GM18520 (cell line): ENCODE measurements at regions not wholly inside any gene's neighbourhood (a gene's known extent, or its start where the extent isn't known, plus 50 kb on each side); places are given as distances from the start of the nearest gene placed in this dataset.

Experiments used
- ATAC-seq: cut with Tn5 transposase; IDR thresholded peaks from one replicate; pipeline ENCODE4 v1.9.1; 2021; ENCODE audit not compliant: unreplicated experiment

GRCh38 chr10:113457408-113457807, 95.4 kb upstream of the HABP2 start:
- no peak for ATAC-seq

DNA sequence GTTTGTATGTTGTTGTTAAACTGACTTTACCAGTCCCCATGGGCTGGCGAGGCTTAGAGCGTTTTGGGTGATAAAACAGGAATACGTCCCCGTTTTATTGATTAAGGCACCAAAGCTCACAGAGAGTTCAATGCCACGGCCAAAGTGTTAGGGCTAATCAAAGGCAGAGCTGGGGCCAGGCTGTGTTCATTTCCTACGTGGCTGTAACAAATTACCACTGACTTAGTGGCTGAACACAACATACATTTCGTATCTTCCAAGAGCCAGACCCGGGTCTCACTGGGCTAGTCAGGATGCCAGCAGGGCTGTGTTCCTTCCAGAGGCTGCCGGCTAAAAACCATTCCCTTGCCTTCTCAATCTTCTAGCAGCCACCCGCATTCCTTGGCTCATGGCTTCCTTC, 94.4 kb upstream of the HABP2 start:
- no peak for ATAC-seq

DNA sequence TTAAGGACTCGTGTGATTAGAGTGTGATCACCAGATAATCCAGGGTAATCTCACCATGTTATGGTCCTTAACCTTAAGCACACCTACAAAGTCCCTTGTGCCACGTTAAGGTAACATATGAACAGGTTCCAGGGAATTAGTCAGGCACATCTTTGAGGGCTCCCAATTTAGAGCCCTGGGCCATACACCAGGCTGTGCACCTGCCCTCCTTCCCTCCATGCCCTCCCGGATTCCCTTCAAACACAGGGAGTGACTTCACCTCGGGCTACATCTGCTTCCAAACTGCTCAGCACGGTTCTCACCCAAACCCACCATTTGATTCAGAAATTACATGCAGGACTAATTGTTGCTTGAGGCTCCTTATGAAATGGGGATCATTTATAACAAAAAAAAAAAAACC, 93.9 kb upstream of the HABP2 start:
- ATAC-seq, result no peak

DNA sequence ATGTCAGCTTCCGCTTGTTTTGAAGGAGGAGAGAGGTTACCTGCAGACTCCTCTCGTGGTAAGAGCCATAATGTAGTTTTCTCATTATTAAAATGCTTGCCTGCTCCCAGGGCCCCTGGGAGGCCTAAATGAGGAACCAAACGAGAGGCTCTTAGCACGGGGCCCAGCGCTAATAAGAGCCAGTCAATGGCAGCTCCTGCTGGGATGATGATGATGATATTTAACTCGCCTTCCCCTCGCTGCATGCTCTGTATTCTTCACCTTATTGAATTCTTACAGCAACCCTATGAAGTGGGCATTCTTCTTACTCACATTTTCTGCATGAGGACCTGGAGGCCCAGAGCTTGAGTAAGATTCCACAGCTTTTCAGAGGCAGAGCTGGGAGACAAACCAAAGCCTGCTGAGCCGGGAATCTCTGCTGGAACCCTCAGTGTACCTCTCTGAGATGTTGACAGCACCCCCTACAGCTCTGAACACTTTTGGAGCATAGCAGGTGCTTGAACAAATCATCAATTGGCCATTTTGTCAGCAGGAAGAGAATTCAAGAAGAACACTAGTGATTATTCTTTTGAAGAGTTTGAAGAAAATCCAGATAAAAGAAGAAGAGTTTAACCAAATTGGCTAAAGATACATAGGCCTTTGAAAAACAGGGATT, 93.1 kb upstream of the HABP2 start:
- ATAC-seq, result no peak

GRCh38 chr10:113463083-113463482, 89.8 kb upstream of the HABP2 start:
- no peak for ATAC-seq

GRCh38 chr10:113463777-113464176, 89.1 kb upstream of the HABP2 start:
- no peak for ATAC-seq

- ATAC-seq, result no peak
These were observed 83.1 kb upstream of the HABP2 start for GRCh38 chr10:113469796-113470195.

DNA sequence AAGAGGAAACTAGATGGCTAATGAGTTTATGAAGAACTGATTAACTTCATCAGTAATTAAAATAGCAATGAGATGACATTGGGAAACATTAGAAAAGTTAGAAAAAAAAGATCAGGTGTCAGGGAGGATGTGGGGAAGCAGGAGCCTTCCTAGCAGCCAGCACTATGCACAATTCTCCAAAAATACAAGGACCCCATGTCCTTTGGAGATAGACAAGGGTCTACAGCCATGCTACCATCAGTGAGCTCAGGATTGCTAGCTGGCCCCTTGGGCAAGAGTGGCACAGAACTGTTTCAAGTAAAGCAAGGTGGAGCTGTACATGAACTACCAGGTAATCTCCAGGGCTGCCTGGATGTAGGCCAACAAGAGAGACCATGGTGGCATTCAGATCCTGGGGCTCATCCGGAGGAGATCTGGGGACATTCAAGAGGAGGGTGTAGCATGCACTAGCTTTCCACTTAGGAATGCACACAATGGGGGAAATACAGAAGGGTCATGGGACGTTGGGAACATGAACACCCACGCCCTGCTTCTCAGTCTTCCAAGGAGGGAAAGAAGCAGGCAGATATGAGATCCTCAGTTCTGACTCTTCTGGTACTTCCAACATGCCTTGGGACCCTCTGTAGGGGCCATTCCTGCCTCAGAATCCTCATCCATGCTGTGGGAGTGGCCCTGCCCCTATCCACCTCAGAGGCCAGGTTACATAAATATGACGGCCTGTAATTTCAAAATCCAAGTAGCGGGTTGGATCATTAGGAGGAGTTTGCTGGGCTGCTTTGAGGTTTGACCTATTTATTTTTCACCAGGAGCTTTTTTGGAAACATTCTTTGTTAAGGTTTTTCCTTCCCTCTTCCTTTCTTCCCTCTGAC, 82.2 kb upstream of the HABP2 start:
- ATAC-seq, result no peak

DNA sequence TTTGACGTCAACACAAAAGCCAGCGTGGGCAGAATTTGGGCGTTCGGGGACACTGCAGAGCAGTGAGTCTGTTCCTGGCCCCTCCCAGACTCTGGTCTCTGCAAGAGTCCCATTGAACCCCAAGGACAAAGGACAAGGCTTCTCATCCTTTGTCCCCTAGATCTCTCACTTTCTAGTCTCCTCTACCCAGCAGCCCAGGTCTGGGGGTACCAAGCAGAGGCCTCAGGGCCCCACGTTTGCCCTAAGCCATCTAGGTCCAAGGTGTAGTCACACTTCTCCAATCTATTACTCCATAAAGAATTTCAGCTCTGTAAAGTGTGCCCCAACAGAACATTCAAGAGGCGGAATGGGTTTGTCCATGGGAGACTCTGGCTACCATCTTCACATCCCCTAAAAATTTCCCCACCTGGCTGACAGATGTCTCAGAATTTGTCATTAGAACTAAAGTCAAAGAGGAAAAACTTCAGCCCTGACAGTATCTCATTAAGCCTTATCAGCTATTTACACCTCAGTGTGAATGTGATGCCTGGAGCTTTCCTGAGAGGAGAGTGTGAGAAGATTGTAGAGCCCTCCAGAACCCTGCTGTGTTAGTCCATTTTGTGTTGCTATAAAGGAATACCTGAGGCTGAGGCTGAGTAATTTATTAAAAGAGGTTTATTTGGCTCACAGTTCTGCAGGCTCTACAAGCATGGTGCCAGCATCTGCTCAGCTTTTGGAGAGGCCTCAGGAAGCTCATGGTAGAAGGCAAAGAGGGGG, 81.4 kb upstream of the HABP2 start:
- no peak for ATAC-seq

DNA sequence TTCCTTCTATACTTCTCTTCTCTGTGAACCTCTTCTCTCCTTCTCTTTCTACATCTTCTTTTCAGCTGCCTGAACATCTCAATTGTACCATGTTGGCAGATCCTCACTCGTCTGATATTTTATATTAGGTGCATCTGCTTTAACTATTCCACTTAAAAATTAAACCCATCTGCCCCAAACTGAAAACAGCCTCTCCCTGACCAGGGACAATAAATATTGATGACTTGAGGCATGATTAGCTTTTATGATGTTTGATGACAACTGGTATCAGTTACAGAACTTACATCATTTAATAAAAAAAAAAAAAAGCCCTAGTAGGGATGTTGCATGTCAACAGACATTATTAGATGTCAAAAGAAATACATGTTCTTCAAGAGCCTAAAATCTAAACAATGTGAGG, 79.8 kb upstream of the HABP2 start:
- no peak for ATAC-seq

- no peak for ATAC-seq
These were observed 79.0 kb upstream of the HABP2 start for GRCh38 chr10:113473851-113474250.

DNA sequence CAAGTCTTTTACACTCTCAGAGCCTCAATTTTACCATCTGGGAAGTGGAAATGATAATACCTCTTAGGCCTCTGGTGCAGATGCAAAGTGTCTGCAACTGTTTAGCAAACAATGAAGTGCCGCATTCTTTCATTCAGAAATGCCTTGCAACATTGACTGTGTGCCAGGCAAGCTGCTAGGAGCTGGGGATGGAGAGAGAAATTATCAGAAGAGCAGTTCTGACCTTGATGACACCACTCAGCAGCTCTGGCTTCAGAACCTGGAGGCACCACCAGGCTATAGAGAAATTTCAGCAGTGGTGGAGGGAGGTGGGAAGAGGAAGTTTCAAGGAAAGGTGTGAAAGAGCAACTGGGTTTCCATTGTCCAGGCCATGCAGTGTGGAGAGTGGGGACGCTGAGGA, 78.1 kb upstream of the HABP2 start:
- ATAC-seq, result no peak

DNA sequence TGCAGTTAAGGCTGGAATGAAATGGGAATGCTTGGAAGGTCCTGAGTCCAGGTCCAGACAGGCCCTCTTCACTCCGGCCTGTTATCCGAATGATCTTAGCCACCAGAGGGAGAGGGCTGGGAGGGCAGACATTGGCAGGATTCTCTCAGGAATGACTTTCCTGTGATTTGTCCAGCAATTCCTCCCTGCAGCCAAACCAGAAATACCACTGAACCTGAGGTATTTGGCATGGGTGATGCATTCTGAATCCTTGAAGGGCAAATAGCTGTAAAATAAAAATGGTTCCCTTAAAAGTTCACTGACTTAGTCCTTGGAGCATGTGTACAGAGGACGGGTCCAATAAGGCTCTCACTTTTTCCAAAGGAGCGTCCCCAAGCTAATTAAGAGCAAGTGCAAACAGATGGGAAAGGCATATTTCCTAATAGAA, 77.5 kb upstream of the HABP2 start:
- ATAC-seq, result no peak

GRCh38 chr10:113476191-113476590, 76.7 kb upstream of the HABP2 start:
- no peak for ATAC-seq

DNA sequence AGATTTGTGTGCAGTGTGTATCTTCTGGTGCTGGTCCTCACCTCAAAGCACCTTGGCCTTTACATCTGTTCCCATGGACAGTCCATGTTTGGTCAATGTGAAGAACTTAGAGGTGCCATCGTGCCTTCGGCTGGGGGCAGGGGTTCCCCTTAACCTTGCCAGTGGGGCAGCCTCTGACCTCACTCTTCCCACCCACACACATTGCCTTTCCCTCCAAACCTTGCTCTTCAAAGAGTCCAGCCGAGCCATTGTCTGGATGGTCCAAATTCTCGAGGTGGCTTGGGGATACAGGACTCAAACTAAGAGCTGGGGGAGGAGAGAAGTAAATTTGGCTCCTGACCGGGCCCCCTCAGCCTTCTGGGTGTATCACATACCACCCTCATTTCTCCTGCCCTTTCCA, 76.2 kb upstream of the HABP2 start:
- ATAC-seq, result no peak

- no peak for ATAC-seq
These were observed 75.4 kb upstream of the HABP2 start for GRCh38 chr10:113477451-113477850.

GRCh38 chr10:113479346-113480080, 73.3 kb upstream of the HABP2 start:
- ATAC-seq, result no peak

GRCh38 chr10:113480081-113480360, 72.8 kb upstream of the HABP2 start:
- ATAC-seq, result no peak

DNA sequence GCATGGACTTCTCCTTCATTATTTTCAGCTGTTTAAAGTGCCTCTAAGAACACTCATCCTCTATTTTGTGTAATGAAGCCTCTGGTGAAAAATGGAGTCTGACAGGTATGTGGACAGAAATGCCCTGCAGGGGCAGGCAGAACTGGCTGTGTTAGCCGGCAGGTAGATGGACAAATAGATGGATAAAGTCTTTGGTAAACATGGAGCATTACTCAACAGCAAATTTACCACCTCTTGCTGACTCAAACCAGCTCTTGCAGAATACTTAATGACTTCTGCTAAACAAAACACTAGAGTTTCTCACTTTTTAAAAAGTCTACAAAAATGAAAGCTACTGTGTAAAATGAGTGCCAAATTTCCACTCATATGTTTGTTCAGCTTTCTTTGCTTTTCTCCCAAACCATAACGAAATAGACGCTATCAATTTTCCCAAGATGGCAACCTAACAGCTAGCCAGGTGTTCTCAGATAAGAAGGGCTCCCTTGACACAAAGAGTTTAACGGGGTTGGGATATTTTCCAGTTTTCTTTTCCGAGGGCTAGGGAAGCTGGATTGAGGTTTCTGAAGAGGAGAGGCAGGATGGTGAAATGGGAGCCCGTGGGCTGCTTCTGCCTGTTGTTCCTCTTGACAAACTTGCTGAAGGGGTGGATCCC, 71.9 kb upstream of the HABP2 start:
- ATAC-seq, result no peak

DNA sequence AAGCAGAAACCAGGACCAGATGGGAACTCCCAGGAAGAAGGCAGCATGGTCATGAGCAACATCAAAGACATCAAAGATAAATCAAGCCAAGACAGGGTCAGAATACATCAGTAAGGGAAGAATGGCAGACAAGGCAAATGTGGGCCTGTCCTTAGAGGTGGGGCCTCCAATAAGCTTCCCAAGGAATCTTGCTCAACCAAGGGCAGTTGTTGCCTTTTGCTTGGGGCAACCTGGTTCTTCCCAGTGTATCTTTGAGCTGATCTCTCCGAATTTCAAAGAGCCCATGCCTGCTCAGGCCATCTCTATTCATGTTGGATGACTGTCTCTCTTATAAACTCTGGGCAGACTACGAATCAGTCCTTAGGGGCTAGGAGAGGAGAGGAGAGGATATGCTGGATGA, 68.4 kb upstream of the HABP2 start:
- no peak for ATAC-seq

DNA sequence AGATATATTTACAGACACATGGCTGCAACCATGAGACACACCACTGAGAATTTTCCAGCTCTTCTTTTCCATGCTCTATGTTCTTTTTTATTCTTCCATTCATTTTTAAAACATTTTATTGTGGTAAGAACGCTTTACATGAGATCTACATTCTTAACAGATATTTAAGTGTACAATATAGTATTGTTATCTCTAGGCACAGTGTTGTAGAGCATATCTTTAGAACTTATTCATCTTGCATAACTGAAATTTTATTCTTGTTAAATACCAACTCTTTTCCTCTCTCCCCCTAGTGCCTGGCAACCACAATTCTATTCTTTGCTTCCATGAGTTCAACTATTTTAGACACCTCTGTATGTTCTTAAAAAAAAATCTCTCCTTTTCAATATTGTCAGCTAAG, 67.1 kb upstream of the HABP2 start:
- ATAC-seq, result no peak
